ENCODE measurements at regions not wholly inside any gene's neighbourhood (a gene's known extent, or its start where the extent isn't known, plus 50 kb on each side); places are given as distances from the start of the nearest gene placed in this dataset.

DNA sequence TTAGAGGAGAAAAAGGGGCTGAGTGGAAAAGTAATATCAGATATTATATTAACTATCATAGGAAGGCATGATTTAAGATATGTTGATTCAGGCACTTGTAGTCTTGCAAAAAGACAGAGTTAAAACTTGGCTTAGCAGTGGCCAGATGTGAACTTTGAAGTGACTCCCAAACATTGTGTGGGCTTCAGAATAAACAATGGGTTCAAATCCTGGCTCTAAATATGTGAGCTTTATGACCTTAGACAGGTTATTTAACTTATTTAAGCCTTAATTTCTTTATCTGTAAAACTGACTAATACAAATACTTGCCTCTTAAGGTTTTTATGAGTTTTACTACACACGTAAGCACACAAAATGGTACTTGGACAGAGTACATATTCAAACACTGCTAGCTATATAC lies 85.9 kb downstream of the TNFSF18 start:
- Histone ChIP-seq H3K27me3 (ENCODE audit: insufficient read depth, low read length) (no peaks in the 10 kb centered on the region), H3K4me3 (ENCODE audit: low read depth, low read length, poor library complexity, severe bottlenecking) (no peak overlapping the region), H3K27ac (ENCODE audit: low read depth, low read length, poor library complexity, severe bottlenecking) (no peak overlapping the region), H3F3A (ENCODE audit: insufficient read depth, low read length) (no peaks in the 10 kb centered on the region), H4K20me1 (ENCODE audit: insufficient read depth, low read length) (no peaks in the 10 kb centered on the region), H3K9me2 (ENCODE audit: low read depth, low read length) (no peaks in the 10 kb centered on the region), H3K36me3 (ENCODE audit: insufficient read depth, low read length) (no peaks in the 10 kb centered on the region), H3K4me1 (ENCODE audit: insufficient read depth, low read length, severe bottlenecking) (no peaks in the 10 kb centered on the region), H2AFZ (ENCODE audit: low read length) (no peak overlapping the region), H3K9me3 (ENCODE audit: low read length) (no peaks in the 10 kb centered on the region), H3K79me2 (ENCODE audit: insufficient read depth, low read length) (no peaks in the 10 kb centered on the region), H3K4me2 (ENCODE audit: low read length) (no peak overlapping the region), H3K9ac (ENCODE audit: low read length) (no peak overlapping the region)
- TF ChIP-seq, protein P1, sequence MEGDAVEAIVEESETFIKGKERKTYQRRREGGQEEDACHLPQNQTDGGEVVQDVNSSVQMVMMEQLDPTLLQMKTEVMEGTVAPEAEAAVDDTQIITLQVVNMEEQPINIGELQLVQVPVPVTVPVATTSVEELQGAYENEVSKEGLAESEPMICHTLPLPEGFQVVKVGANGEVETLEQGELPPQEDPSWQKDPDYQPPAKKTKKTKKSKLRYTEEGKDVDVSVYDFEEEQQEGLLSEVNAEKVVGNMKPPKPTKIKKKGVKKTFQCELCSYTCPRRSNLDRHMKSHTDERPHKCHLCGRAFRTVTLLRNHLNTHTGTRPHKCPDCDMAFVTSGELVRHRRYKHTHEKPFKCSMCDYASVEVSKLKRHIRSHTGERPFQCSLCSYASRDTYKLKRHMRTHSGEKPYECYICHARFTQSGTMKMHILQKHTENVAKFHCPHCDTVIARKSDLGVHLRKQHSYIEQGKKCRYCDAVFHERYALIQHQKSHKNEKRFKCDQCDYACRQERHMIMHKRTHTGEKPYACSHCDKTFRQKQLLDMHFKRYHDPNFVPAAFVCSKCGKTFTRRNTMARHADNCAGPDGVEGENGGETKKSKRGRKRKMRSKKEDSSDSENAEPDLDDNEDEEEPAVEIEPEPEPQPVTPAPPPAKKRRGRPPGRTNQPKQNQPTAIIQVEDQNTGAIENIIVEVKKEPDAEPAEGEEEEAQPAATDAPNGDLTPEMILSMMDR (IDR thresholded peaks at IDR 0.05; ENCODE audit: low read length) = no peak

DNA sequence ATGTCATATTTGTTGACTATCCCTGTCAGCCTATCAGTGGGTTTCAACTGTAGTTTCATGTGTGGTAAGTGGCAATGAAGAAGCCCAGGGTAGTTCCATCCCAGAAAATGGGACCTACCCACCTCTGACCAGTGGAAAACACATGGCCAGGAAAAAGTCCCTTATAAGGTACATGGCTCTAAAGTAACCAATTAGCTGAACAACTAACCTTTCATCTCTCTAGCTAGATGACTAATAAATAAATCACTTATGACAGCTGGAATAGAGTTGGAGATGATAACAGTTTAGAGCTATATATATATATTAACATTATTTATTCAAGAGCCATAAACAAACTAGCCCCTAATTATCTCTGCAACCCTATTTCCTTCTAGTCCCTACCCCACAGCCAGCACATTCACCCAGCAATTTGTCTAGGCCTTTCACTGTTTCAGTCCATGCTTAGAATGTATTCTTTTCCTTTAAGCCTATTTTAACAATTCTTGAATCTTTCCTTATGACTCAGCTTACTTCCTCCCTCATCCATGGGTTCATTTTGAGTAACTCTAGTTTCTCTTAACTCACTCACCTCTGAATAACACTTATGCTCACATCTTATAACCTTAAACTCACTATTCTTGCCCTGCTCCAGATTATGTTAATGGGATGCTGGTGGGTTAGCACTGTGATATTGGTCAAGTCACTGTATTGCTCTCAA lies 83.7 kb downstream of the TNFSF18 start:
- Histone ChIP-seq H3K27ac (ENCODE audit: low read depth, low read length, poor library complexity, severe bottlenecking) (no peak overlapping the region), H3K9me2 (ENCODE audit: low read depth, low read length) (no peaks in the 10 kb centered on the region), H3K4me2 (ENCODE audit: low read length) (no peak overlapping the region), H4K20me1 (ENCODE audit: insufficient read depth, low read length) (no peaks in the 10 kb centered on the region), H3F3A (ENCODE audit: insufficient read depth, low read length) (no peaks in the 10 kb centered on the region), H2AFZ (ENCODE audit: low read length) (no peak overlapping the region), H3K9ac (ENCODE audit: low read length) (no peak overlapping the region), H3K27me3 (ENCODE audit: insufficient read depth, low read length) (no peaks in the 10 kb centered on the region), H3K9me3 (ENCODE audit: low read length) (no peaks in the 10 kb centered on the region), H3K4me1 (ENCODE audit: insufficient read depth, low read length, severe bottlenecking) (no peaks in the 10 kb centered on the region), H3K79me2 (ENCODE audit: insufficient read depth, low read length) (no peaks in the 10 kb centered on the region), H3K4me3 (ENCODE audit: low read depth, low read length, poor library complexity, severe bottlenecking) (no peak overlapping the region), H3K36me3 (ENCODE audit: insufficient read depth, low read length) (no peaks in the 10 kb centered on the region)
- TF ChIP-seq, protein P1 (IDR thresholded peaks at IDR 0.05; ENCODE audit: low read length) = no peak
- no peak for TF ChIP-seq EZH2 (IDR thresholded peaks at IDR 0.05; ENCODE audit: borderline replicate concordance, low read length)

DNA sequence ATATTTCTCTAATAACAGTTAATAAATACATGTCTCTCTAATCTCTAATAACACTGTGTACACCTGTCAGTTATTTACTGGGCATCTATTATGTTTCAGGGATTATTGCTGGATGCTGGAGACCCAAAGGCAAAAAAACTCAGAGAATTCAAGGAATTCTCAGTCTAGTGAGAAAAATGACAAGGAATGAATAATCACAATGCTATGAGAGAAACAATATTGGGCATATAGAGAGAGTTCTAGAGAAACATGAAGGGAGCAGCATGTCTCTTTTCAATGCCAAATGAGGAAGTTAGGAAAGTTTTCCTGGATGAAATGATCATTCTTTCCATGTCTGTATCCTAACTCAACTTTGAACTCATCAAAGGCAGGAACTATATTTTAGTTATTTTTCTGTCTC lies 82.8 kb downstream of the TNFSF18 start:
- no peak for TF ChIP-seq EZH2 (IDR thresholded peaks at IDR 0.05; ENCODE audit: borderline replicate concordance, low read length)
- TF ChIP-seq, protein P1 (IDR thresholded peaks at IDR 0.05; ENCODE audit: low read length) = no peak
- Histone ChIP-seq H3K36me3 (ENCODE audit: insufficient read depth, low read length) (no peaks in the 10 kb centered on the region), H4K20me1 (ENCODE audit: insufficient read depth, low read length) (no peaks in the 10 kb centered on the region), H3F3A (ENCODE audit: insufficient read depth, low read length) (no peaks in the 10 kb centered on the region), H3K9me3 (ENCODE audit: low read length) (no peaks in the 10 kb centered on the region), H3K27me3 (ENCODE audit: insufficient read depth, low read length) (no peaks in the 10 kb centered on the region), H3K9me2 (ENCODE audit: low read depth, low read length) (no peaks in the 10 kb centered on the region), H3K9ac (ENCODE audit: low read length) (no peak overlapping the region), H2AFZ (ENCODE audit: low read length) (no peak overlapping the region), H3K4me1 (ENCODE audit: insufficient read depth, low read length, severe bottlenecking) (no peaks in the 10 kb centered on the region), H3K4me3 (ENCODE audit: low read depth, low read length, poor library complexity, severe bottlenecking) (no peak overlapping the region), H3K27ac (ENCODE audit: low read depth, low read length, poor library complexity, severe bottlenecking) (no peak overlapping the region), H3K79me2 (ENCODE audit: insufficient read depth, low read length) (no peaks in the 10 kb centered on the region), H3K4me2 (ENCODE audit: low read length) (no peak overlapping the region)
